AG08395 (cell line): ENCODE measurements at regions not wholly inside any gene's neighbourhood (a gene's known extent, or its start where the extent isn't known, plus 50 kb on each side); places are given as distances from the start of the nearest gene placed in this dataset.
"Not testable (repeated sequence)": the region's sequence is repeated elsewhere in the genome, so short reads cannot be mapped to it uniquely, and the experiment has no call there.

Experiments
- DNase-seq: peaks from one replicate; pipeline ENCODE4 v3.0.0; 2012; ENCODE audit warnings: mixed read lengths, low spot score

- DNase-seq = no peak
Observed at GRCh38 chr3:192039593-192039992, 578.6 kb downstream of the PYDC2 start.

DNA sequence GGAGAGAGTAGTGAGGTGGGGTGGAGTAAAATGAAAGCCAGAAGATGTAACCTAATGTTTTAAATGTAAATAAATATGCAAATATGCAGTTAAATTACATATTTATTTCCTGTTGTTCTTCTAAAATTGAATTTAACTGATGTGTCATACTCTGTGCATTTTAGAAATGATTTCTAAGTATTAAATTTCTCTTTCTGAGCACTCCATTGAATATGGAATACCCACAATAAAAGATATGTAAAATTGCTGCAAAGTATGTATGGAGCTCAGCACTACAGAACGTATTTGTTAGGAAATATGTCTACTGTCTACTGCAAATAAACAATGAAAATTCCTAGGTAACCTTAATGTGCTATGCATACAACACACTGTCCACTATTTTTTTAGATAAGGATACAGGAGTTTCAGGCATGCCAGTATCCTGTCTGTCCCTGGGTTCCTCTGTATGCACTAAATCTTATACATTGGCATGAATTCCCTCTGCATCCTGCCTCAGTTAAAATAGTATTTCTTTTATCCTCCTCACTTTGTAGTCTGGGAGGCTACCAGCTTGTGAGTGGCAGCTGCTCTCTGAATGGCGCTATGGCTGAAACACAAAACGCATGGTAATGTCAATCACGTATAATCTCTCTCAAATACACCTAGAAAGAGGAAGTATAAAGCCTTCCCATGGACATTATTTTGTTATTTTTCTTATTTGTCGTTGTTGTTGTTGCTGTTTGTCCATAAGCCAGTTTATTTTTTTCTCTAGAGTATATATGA lies 579.5 kb downstream of the PYDC2 start:
- DNase-seq = no peak

GRCh38 chr3:192042116-192042515 lies 581.2 kb downstream of the PYDC2 start:
- DNase-seq = no peak

GRCh38 chr3:192054881-192055280 lies 593.9 kb downstream of the PYDC2 start:
- no peak for DNase-seq

DNA sequence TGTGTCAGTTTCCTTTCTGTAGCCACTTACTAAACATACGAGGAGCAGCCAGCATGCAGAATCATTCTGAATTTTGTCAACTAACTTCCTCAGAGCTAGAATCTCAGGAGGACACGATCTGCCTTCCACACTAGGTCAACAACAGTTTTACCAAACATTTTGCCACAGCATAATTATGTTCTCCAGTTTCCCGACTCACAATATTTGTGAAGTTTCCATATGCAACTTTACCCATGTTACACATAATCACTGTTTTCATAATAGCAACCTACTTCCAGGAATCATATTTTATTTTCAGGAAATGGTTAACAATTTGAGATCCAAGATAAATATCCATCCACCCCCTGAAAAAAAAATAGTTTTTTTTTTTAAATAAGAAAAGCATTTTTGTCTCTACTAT lies 595.0 kb downstream of the PYDC2 start:
- DNase-seq = no peak

GRCh38 chr3:192057261-192057660 lies 596.3 kb downstream of the PYDC2 start:
- no peak for DNase-seq

DNA sequence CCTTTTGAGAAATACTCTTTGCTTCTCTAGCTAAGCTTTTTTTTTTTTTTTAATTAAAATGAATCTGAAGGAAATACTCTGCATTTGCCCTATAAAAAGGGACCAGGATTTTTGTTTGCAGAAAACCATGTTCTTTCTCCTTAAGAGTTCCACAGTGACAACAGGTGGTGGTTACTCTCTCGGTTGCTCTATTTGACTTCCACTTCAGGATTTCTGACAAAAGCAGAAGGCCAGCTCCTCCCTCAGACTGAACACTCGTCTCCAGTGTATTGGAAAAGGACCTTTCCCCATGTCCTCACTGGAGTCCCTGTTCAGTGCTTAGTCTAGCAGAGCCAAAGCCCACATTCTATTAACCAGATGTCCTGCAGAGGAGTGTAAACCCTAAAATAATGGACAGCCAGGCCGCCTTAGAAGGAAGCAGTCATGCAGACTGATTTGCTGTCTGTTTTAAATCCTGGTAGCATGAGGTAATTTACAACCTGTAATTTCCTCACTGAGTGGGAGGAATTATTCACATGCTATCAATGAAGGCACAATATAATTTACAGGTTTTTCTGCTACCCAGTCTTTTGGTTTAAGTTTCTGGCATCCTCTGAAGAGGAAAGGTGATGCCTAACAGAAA lies 599.3 kb downstream of the PYDC2 start:
- DNase-seq = no peak

GRCh38 chr3:192061426-192061825 lies 600.5 kb downstream of the PYDC2 start:
- DNase-seq = no peak

DNA sequence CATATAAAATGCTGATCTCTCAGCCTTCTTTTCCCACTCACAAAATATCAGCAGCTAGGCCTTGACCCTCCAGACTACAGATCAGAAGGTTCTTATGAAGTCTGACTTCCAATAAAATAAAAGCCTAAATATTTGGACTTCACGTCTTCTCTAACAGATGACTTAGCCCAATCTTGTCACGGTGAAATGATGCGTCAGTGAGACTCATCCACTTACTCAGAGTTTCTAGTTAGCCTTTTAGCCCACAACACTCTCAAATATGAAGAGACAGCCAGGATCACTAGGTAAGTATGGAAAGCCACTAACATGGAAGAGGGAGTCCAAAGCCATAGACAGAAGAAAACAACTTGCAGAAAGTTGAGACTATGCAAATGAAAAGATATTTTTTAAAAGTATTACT lies 601.2 kb downstream of the PYDC2 start:
- DNase-seq = no peak

GRCh38 chr3:192063570-192063969 lies 602.6 kb downstream of the PYDC2 start:
- DNase-seq = no peak

GRCh38 chr3:192064959-192065358 lies 604.0 kb downstream of the PYDC2 start:
- DNase-seq = no peak

- not testable (repeated sequence) for DNase-seq
Observed at GRCh38 chr3:192066253-192066652, 605.3 kb downstream of the PYDC2 start.

GRCh38 chr3:192068464-192069254 lies 607.7 kb downstream of the PYDC2 start:
- no peak for DNase-seq

- DNase-seq = no peak
Observed at GRCh38 chr3:192077795-192078497, 617.0 kb downstream of the PYDC2 start.

DNA sequence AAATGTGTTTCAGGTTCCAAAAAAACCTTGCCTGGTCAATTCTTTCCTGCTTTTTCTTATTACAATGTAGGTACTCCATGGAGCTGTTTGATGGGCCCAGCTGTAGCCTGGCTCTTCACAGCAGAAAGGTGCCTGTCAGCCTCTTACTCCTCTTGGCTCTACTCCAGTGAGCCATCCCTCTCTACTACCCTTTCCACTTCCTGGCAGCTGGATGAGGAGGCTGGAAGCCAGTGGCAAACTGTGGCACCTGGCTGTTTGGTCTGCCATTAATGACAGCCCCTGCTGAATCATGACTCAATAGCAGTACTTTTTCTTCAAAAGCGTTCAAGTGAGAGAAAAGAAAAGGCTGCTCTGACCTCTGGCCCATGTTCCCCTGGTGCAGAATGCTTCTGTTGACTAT lies 618.1 kb downstream of the PYDC2 start:
- no peak for DNase-seq

DNA sequence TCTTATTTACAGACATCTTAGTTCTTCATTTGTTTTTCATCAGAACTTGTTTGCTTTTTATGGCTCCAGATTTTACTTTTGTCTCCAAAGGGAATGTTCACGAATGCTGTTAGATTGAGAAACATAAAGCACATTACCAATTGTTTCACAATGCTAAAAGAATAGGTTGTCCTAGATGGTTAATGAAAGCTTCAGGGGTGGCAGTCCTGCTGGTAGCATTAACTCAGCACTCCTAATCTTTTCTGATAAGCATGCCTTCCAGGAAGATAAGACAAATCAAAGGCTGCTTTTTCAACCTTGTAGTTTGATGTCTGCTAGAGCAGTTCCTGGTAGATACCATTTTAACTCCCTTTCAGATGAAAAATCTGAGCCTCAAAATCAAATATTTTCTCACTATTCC lies 619.4 kb downstream of the PYDC2 start:
- DNase-seq = no peak

GRCh38 chr3:192082730-192083660 lies 622.0 kb downstream of the PYDC2 start:
- no peak for DNase-seq
